22Rv1 (cell line): ENCODE measurements at regions not wholly inside any gene's neighbourhood (a gene's known extent, or its start where the extent isn't known, plus 50 kb on each side); places are given as distances from the start of the nearest gene placed in this dataset.

Experiments used
- H3K27ac ChIP-seq: fragments of 450-650 bp; 2 replicates; pipeline ENCODE4 v1.5.1; 2017
- ZFX ChIP-seq: fragments of 450-650 bp; IDR thresholded peaks from 2 replicates; pipeline ENCODE4 v1.6.1; 2017; ENCODE audit warnings: antibody characterized with exemption, borderline replicate concordance
- TF ChIP-seq, protein P1 (sequence below): fragments of 450-650 bp; IDR thresholded peaks from 2 replicates; pipeline ENCODE4 v1.5.1; 2017; ENCODE audit warnings: mild to moderate bottlenecking

DNA sequence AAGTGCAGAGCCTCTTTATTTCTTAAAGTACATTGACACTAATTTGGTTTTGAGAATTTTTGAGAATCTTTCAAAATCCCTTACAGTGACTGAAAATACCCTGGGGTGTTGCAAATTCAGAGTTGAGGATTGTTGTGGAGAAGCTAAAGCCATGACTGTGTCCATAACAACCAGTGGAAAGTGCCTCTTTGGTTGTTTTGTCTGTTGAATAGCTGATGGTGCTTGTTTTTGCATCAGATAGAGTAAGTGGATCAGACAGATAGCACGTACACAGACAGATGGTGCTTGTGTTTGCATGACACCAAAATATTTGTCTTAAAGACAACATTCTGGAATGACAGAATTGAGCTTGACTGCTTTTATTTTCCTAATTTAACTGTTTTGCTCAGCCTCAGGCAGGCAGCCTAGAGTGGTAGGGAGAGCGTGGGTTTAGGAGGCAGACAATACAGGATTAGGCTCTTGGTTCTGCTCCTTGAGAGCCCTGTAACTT is 265.0 kb downstream of the IL20RB start:
- TF ChIP-seq, protein P1, sequence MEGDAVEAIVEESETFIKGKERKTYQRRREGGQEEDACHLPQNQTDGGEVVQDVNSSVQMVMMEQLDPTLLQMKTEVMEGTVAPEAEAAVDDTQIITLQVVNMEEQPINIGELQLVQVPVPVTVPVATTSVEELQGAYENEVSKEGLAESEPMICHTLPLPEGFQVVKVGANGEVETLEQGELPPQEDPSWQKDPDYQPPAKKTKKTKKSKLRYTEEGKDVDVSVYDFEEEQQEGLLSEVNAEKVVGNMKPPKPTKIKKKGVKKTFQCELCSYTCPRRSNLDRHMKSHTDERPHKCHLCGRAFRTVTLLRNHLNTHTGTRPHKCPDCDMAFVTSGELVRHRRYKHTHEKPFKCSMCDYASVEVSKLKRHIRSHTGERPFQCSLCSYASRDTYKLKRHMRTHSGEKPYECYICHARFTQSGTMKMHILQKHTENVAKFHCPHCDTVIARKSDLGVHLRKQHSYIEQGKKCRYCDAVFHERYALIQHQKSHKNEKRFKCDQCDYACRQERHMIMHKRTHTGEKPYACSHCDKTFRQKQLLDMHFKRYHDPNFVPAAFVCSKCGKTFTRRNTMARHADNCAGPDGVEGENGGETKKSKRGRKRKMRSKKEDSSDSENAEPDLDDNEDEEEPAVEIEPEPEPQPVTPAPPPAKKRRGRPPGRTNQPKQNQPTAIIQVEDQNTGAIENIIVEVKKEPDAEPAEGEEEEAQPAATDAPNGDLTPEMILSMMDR: no peak
- no peak for TF ChIP-seq ZFX
- no peak overlapping the region for H3K27ac ChIP-seq

DNA sequence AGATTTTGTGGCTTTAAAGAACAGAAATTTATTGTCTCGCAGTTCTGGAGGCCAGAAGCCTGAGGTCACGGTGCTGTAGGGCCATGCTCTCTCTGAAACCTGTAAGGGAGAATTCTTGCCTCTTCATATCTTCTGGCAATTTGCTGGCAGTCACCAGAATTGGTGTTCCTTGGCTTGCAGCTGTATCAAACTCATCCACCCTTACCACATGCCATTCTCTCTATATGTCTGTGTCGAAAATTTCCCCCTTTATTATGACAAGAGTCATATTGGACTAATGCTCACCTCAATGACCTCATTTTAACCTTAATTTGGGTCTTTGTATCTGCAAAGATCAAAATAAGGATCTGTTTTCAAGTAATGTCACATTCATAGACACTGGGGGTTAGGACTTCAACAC is 266.7 kb downstream of the IL20RB start:
- H3K27ac ChIP-seq: no peak overlapping the region
- TF ChIP-seq ZFX: no peak
- TF ChIP-seq, protein P1: no peak

DNA sequence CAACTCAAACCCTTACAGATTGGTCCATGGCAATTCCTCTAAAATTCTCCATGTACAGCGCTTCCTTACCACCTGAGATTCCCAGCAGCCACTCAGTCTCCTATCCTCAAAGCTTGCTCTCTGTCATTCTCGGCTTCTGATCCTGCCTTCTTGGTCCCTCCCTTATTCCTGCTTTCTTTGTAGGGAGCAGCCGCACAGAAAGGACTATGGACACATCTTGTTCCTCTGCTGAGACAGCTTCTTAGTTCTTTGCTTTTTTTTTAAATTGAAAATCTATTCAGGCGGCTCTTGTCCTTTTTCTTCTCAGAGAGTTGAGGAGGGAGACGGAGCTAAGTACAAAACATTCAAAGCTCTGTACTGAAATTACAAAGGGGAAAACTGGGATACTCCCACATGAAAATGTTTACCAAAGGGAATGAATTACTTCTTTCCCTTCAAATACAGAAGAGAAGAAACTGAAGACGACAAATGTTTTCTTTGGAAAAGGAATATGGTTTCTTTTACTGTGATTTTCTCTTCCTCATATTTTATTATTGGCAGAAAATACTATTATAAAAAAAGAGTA is 285.1 kb downstream of the IL20RB start:
- H3K27ac ChIP-seq: no peak overlapping the region
- TF ChIP-seq, protein P1: no peak
- no peak for TF ChIP-seq ZFX

DNA sequence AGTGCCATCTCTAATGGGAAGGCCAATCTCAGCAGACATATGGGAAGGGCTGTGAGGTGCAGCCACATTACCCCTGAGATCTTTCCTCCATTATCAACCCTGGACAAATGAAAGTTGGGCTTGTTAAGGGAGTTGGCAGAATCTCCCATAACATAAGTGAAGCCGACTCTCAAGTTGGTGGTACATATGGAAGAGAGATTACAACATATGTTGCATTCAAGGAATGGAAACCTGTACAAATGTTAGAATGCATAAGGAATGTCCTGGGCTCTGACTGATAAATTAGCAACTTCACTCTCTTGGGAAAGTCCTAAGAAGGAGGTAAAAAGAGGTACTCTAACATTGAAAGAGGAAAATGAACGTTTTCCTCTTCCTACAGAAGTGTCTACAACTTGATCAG is 288.7 kb downstream of the IL20RB start:
- no peak overlapping the region for H3K27ac ChIP-seq
- TF ChIP-seq, protein P1: no peak
- no peak for TF ChIP-seq ZFX

DNA sequence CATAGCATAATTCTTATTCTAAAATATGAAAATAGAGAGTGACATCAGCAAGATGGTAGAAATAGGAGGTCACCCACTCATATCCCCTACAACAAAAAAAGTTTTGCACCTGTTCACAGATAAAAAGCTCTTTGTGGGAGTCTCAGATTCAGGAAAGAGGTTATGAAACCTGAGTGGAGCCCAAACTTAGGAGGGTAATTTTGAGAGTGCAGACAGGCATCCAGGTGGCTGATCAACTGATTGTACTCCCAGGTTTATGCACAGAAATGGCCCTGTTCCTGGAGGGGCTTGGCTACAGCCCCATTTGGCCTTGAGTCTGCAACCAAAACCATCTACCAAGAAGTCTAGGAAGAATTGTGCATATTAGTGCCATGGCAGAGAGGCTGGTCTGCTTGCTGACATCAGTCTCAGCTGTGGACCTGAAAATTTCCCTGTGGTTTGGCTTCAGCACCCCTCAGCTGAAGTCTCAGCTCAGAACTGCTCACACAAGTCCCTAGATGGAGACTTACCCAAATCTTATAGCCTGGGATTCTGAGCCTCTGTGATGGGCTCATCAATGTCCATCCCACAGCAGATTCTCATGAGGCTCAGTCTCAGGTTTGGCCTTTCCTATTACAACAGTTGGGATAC is 291.6 kb downstream of the IL20RB start:
- H3K27ac ChIP-seq: no peak overlapping the region
- TF ChIP-seq ZFX: no peak
- TF ChIP-seq, protein P1: no peak

DNA sequence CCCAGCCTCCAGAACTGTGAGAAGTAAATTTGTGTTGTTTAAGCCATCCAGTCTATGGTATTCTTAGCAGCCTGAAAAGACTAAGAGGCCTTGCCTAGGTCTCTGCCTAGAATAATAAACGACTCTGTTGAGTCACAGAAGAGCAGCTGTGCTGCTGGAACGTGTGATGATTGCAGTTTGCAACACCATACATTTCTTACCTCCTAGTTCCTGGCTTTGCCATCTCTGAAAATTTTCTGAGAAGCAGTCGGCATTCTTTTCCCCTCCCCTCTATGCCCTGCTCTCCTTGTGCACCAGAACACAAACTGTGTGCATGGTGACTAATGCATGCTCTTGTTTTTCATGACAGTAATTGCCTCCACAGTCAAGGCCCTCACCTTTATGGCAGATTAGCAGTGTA is 301.3 kb downstream of the IL20RB start:
- TF ChIP-seq ZFX: no peak
- TF ChIP-seq, protein P1: no peak
- no peak overlapping the region for H3K27ac ChIP-seq

DNA sequence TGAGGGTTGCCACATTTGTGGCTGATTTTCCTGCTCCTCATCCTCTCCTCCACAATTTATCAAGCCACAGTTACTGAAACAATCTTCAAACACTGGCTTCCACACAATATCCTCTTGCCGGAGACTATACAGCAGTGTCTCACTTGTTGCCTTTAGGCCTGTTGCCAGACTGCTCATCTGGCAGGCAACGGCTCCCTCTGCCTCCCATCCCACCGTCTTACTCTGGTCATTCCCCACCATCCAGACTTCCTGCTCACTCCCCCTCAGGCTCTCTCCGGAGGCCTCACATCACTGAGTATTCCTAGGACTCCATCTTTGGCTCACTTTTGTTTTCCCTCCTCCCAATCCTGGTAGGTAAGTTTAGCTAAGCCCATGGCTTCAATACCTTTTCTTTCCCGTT is 301.9 kb downstream of the IL20RB start:
- no peak overlapping the region for H3K27ac ChIP-seq
- TF ChIP-seq, protein P1: no peak
- no peak for TF ChIP-seq ZFX
